Smooth muscle cell (in vitro differentiated cells): ENCODE measurements at regions not wholly inside any gene's neighbourhood (a gene's known extent, or its start where the extent isn't known, plus 50 kb on each side); places are given as distances from the start of the nearest gene placed in this dataset.

Experiments used
- DNase-seq: peaks from one replicate; lab custom pipeline; 2025; ENCODE audit not compliant: unreplicated experiment; lab: John Stamatoyannopoulos, UW
- H2AFZ ChIP-seq: fragments of 200-600 bp; sonication (generic); 2 replicates; pipeline ENCODE4 v1.6.0; 2016; ENCODE audit warnings: antibody characterized with exemption, low read depth, mild to moderate bottlenecking
- H3F3A ChIP-seq: fragments of 200-600 bp; sonication (generic); 2 replicates; pipeline ENCODE4 v1.6.0; 2017; ENCODE audit warnings: antibody characterized with exemption, low read depth
- H3K27ac ChIP-seq: fragments of 200-600 bp; sonication (generic); 2 replicates; pipeline ENCODE4 v1.5.1; 2016; ENCODE audit warnings: low read depth, mild to moderate bottlenecking
- H3K27me3 ChIP-seq: fragments of 200-600 bp; sonication (generic); 2 replicates; pipeline ENCODE4 v1.6.1; 2016; ENCODE audit warnings: low read depth, mild to moderate bottlenecking
- H3K36me3 ChIP-seq: fragments of 200-600 bp; sonication (generic); 2 replicates; pipeline ENCODE4 v1.5.1; 2016; ENCODE audit warnings: low read depth
- H3K4me1 ChIP-seq: fragments of 200-600 bp; sonication (generic); 2 replicates; pipeline ENCODE4 v1.5.1; 2016; ENCODE audit warnings: low read depth
- H3K4me2 ChIP-seq: fragments of 200-600 bp; sonication (generic); 2 replicates; pipeline ENCODE4 v1.6.0; 2016; ENCODE audit warnings: mild to moderate bottlenecking
- H3K4me3 ChIP-seq: fragments of 200-600 bp; sonication (generic); 2 replicates; pipeline ENCODE4 v1.5.1; 2016; ENCODE audit warnings: mild to moderate bottlenecking
- H3K79me2 ChIP-seq: fragments of 200-600 bp; sonication (generic); 2 replicates; pipeline ENCODE4 v1.6.0; 2016; ENCODE audit warnings: low read depth, mild to moderate bottlenecking
- H3K9ac ChIP-seq: fragments of 200-600 bp; sonication (generic); 2 replicates; pipeline ENCODE4 v1.6.0; 2016; ENCODE audit warnings: low read depth
- H3K9me3 ChIP-seq: fragments of 200-600 bp; sonication (generic); replicated peaks from 2 replicates; pipeline ENCODE4 v1.5.1; 2016; ENCODE audit warnings: low read depth
- H4K20me1 ChIP-seq: fragments of 200-600 bp; sonication (generic); 2 replicates; pipeline ENCODE4 v1.6.0; 2016; ENCODE audit warnings: low read depth
- WGBS: methylation state at CpG from one replicate; pipeline ENCODE4 v1.1.7; 2016; ENCODE audit warnings: low lambda C conversion rate; 5-methylcytosine and 5-hydroxymethylcytosine counted together
- TF ChIP-seq, protein P1 (sequence below): fragments of 200-600 bp; sonication (generic); IDR thresholded peaks from 2 replicates; pipeline ENCODE4 v1.5.1; 2017; ENCODE audit warnings: borderline replicate concordance, mild to moderate bottlenecking, antibody characterized with exemption; ENCODE audit not compliant: insufficient read depth, poor library complexity, severe bottlenecking

DNA sequence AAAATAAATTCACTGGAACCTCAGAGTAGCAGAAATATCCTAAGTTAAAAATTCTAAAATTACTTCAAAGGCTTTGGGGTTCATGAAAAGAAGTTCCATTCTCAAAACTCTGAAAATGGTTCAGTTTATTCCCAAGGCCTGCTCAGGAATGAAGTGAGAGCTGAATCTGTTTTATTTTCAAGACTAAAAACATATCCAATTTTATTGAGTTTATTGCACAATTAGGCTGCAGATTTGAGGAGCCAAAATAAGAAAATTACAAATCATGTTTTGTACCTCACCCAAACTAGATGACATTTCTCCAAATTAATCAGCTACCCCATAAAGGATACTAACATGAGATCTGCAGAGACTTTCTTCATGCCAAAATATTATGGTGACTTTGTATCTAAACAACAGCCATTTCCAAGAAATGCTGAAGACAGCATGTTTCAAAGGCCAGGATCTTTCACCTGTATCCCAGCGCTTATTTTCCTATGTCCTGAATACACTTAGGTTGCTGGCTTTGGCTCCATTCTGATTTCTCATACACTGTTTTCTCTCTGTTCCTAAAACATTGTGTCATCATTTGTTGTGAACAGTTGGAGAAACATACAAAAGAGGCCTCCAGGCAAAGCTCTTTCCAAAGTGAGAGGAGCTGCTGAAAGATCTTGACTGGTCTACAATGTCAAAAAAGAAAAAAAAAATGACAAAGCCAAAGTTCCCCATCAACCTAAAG, 85.7 kb upstream of the F13A1 start:
- H3K27me3 ChIP-seq = no peaks in the 10 kb centered on the region
- H3K4me2 ChIP-seq = no peak overlapping the region
- H3K9me3 ChIP-seq = no peaks in the 10 kb centered on the region
- no peak overlapping the region for H3K27ac ChIP-seq
- no peaks in the 10 kb centered on the region for H3K4me1 ChIP-seq
- no peaks in the 10 kb centered on the region for H3K36me3 ChIP-seq
- H3F3A ChIP-seq = no peaks in the 10 kb centered on the region
- no peaks in the 10 kb centered on the region for H4K20me1 ChIP-seq
- 93% methylated on average over 1 of the region's 1 CpG for WGBS
- DNase-seq = no peak
- TF ChIP-seq, protein P1, sequence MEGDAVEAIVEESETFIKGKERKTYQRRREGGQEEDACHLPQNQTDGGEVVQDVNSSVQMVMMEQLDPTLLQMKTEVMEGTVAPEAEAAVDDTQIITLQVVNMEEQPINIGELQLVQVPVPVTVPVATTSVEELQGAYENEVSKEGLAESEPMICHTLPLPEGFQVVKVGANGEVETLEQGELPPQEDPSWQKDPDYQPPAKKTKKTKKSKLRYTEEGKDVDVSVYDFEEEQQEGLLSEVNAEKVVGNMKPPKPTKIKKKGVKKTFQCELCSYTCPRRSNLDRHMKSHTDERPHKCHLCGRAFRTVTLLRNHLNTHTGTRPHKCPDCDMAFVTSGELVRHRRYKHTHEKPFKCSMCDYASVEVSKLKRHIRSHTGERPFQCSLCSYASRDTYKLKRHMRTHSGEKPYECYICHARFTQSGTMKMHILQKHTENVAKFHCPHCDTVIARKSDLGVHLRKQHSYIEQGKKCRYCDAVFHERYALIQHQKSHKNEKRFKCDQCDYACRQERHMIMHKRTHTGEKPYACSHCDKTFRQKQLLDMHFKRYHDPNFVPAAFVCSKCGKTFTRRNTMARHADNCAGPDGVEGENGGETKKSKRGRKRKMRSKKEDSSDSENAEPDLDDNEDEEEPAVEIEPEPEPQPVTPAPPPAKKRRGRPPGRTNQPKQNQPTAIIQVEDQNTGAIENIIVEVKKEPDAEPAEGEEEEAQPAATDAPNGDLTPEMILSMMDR = no peak
- H2AFZ ChIP-seq = no peak overlapping the region
- H3K4me3 ChIP-seq = no peak overlapping the region
- H3K79me2 ChIP-seq = no peaks in the 10 kb centered on the region
- H3K9ac ChIP-seq = no peak overlapping the region

DNA sequence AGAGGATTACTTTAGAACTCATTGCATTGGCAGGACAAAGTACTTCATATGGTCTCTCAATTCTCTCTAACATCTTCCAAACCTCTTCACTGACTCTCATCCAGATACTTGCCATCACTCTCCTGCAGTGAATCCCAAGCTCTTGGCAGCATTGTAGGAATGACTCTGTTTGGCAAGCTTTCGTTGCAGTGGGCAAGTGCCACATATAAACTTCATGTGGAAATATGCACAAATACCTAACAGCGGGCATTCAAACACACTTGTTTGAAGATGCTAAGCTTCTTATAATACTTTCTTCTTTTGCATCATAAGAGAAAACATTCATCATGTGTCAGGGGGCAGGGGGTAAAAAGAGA, 86.2 kb upstream of the F13A1 start:
- TF ChIP-seq, protein P1 = no peak
- H3K27ac ChIP-seq = no peak overlapping the region
- 50% methylated on average over 2 of the region's 2 CpGs for WGBS

DNA sequence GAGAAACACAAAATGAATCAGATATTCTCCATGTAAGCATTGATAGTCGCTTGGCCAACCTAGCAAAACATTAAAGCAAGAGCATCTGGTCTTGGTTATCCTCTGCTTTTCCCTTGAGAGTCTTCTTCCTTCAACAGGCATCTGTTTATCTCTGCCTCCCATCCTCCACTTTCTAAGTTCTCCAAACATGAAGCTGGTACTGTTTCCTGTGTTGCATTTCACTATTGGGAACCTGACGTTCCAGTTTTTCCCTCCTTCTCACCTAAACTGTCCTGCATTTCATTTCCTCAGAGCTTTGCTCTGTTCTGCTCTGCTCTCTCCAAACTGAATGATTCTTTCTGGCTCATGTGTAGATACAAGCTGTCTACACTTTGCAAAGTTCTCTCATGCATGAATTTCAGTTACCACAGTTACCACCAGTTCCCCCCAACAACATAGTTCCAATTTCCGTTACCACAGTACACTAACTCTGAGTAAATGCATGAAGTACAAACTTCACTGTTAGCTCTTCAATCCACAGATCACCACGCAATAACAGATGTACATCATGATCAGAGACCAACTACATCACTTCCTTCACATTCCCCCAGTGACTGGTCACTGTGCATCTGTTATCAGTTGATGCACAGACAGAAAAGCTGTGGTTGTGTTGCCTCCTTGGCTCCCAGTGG, 86.7 kb upstream of the F13A1 start:
- no peaks in the 10 kb centered on the region for H3K4me1 ChIP-seq
- DNase-seq = no peak
- H3K4me3 ChIP-seq = no peak overlapping the region
- H3K36me3 ChIP-seq = no peaks in the 10 kb centered on the region
- H3K79me2 ChIP-seq = no peaks in the 10 kb centered on the region
- H3K9me3 ChIP-seq = no peaks in the 10 kb centered on the region
- TF ChIP-seq, protein P1 = no peak
- H3K27ac ChIP-seq = no peak overlapping the region
- no peak overlapping the region for H2AFZ ChIP-seq
- H3K27me3 ChIP-seq = no peaks in the 10 kb centered on the region
- no peaks in the 10 kb centered on the region for H4K20me1 ChIP-seq
- WGBS = 75% methylated on average over 4 of the region's 4 CpGs
- no peak overlapping the region for H3K9ac ChIP-seq
- H3K4me2 ChIP-seq = no peak overlapping the region
- no peaks in the 10 kb centered on the region for H3F3A ChIP-seq

More for the DNA sequence above, 86.2 kb upstream of the F13A1 start:
- Histone ChIP-seq H3K4me2 (no peak overlapping the region), H2AFZ (no peak overlapping the region), H3K9me3 (no peaks in the 10 kb centered on the region), H3K4me3 (no peak overlapping the region), H3K9ac (no peak overlapping the region), H3K36me3 (no peaks in the 10 kb centered on the region), H4K20me1 (no peaks in the 10 kb centered on the region), H3K79me2 (no peaks in the 10 kb centered on the region), H3F3A (no peaks in the 10 kb centered on the region), H3K4me1 (no peaks in the 10 kb centered on the region), H3K27me3 (no peaks in the 10 kb centered on the region)
- no peak for DNase-seq
